NT2/D1 (cell line): ENCODE measurements at regions not wholly inside any gene's neighbourhood (a gene's known extent, or its start where the extent isn't known, plus 50 kb on each side); places are given as distances from the start of the nearest gene placed in this dataset.

Experiments
- SUZ12 ChIP-seq: IDR thresholded peaks from 2 replicates; pipeline ENCODE4 v1.6.1; 2011; ENCODE audit not compliant: insufficient read length, insufficient read depth; ENCODE audit errors: extremely low read depth
- YY1 ChIP-seq: IDR thresholded peaks from 2 replicates; pipeline ENCODE4 v1.6.1; 2011; ENCODE audit not compliant: insufficient read length, insufficient read depth
- ZNF274 ChIP-seq: IDR thresholded peaks from 2 replicates; pipeline ENCODE4 v1.6.1; 2011; ENCODE audit warnings: mild to moderate bottlenecking, low read depth, low read length

- TF ChIP-seq ZNF274 (no peak), YY1 (no peak), SUZ12 (no peak)
These were observed 299.0 kb downstream of the NDUFA10 start for GRCh38 chr2:239726091-239726591.
